AG20443 (cell line): ENCODE measurements at regions not wholly inside any gene's neighbourhood (a gene's known extent, or its start where the extent isn't known, plus 50 kb on each side); places are given as distances from the start of the nearest gene placed in this dataset.

ENCODE experiments used
- DNase-seq: peaks from one replicate; pipeline ENCODE4 v3.0.0; 2012; ENCODE audit warnings: low spot score, mixed read lengths

DNA sequence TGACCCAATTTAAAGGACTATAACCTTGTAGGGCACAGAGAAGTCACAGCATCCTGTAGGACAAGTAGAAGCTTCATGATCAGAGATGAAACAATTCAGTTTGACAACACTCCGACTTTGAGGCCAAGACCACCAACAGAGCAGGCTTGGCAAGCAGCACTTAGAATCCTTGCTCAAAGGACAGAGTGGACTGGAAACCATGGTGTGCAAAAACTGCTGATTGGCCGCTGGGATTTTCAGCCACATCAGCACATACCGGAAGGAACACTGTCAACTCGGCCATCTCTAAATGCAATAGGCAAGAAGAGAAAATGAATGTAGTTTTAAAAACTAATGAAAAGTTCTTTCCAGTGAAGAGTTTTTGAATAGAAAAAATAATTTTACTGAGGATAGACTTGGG, 92.0 kb upstream of the PRMT6 start:
- no peak for DNase-seq

DNA sequence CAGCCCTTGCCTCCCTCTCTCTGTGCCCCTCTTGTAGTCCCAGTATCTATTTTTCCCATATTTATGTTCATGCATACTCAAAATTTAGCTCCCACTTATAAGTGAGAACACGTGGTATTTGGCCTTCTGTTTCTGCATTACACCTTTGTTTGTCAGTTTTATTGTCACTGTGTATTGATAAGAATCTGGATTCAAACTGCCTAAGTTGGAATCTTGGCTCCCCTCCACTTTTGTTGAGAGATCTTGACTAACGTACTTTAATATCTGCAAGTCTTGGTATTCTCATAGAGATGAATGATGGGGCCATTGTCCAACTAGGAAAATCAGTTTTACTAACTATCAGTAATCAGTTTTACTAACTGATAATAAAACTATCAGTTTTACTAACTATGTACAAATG, 87.8 kb upstream of the PRMT6 start:
- DNase-seq: no peak

DNA sequence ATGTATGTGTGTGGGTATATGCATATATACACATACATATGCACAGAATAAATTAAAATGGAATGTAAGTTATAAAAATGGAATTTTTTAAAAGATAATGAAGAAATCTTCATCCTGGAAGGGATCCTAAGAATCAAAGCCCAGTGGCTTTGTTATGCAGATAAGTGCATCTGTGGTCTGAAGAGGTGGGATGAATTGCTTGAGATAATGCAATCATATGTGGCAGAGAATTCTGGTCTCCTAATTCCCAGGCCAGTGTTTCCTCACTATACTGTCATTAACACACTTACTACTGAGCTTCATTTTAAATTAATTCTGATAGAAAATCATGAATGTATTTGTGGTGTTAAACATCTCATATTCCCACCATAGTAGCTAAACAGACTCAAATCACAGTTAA, 86.7 kb upstream of the PRMT6 start:
- DNase-seq: no peak

DNA sequence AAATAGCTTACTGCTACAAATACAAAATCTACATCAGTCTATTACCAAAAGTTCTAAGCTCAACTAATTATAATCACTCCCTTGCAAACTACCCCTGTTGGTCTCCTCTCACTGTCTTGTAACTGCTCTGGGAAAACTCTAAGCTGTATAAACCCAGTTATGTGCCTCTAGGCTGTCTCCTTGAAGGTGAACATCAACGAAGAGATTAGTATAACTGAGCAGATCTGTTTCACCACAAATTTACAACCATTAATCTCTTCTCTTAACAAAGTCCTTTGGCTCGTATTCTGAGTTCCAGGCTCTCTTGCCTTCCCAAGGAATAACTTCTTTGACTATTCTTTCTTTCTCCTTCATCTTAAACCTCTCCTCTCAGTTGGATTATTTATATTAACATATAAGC, 84.4 kb upstream of the PRMT6 start:
- no peak for DNase-seq

DNA sequence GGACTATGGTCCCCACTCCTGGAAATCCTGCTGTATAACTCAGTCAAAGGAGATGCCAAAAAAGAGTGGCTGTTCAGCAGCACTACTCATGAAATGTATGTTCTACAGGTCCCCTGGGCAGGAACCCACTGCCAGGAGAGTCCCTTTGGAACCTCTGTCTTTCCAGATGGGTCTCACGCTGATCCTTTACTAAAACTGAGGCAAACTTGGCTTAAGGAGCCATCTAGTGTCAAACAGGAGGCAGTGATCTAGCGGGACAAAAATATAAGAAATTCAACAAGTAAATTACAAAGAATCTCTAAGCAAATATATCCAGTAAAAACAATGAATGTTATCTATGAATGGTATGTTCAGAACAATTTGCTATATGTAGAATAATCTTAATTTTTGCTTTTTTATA, 80.5 kb upstream of the PRMT6 start:
- no peak for DNase-seq

DNA sequence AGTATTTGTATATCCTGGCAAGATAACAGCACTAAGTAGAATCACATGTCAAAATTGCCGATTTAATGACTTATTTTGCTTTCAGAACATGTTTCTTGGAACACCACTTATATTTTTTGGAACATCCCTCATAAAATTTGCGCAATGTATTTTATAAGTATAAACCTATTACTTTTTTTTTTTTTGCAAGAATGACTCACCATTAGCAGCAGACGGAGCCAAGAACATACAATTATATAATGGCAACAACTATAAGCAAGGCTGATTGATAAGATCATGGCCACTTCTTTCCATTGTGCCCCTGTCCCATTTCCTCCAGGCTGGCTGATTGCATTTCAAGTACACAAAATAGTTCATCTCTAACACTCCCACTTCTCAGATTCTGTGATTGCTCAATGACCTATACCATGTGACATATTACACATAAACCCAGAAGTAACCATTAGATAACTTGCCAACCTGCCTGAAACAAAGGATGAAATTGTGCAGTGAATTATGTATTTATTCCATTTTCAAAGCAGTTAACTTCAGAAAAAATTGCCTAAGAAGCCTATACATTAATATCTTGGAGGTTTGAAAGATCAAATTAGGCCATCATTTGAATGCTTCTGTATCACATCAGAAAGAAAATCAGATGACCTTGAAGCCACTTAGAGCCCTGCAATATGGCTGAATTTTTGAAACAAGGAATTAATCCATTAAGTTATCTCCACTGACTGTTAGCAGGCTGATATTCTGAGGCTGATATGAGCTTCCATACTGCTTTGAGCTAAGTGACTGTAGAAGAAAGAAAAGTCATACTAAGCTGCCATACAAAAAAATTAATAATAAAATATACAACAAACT, 77.8 kb upstream of the PRMT6 start:
- no peak for DNase-seq

DNA sequence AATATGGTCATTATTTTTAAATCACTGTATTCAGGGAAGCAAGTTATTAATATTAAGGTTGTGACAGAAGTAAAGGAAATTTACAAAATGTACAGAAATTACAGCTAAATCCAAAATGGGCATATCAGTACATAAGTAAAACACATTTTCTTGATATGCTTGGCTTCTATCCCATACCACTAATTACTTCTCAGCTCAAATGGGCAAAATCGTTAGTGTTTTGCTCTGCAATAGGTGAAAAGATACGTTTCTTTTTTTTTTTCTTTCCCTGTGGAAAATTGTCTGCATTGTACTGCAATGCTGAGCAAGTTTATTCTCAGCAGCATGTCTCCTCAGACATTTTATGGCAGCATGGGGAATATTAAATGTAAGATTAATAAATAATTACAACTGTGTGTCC, 77.1 kb upstream of the PRMT6 start:
- DNase-seq: no peak

DNA sequence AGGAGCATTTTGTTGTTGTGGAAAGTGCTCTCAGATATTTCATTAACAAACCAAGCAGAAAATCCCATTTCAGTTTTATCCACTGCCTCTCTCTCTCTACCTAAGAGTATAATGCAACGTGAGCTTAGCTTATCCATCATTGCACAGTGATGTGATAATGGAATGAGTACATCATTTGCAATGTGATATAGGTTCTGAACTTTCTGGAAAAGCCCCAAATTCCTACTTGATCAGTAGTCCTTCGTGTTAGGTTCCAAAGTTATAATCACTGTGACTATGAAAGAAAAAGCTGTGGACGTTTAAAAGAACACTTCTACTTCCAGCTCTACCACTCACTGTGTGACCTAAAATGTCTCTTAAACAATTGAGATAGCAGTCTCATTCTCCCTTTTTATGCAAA, 76.4 kb upstream of the PRMT6 start:
- no peak for DNase-seq

DNA sequence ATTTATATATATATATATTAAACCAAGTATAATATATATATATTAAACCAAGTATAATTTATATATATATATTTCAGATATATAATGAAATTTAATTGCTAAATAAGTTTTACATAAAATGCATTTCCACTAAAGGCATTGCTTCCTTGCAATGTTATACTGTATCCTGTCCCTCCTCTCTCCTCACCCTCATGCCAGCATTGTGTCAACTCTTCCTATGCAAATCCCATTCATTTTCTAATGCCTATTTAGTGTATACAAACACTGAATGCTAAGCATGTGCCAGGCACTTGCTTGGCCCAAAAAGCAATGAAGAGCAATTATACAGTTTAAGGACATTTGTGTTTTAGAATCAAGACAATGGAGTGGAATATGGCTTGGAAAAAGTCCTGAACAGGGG, 71.7 kb upstream of the PRMT6 start:
- no peak for DNase-seq

DNA sequence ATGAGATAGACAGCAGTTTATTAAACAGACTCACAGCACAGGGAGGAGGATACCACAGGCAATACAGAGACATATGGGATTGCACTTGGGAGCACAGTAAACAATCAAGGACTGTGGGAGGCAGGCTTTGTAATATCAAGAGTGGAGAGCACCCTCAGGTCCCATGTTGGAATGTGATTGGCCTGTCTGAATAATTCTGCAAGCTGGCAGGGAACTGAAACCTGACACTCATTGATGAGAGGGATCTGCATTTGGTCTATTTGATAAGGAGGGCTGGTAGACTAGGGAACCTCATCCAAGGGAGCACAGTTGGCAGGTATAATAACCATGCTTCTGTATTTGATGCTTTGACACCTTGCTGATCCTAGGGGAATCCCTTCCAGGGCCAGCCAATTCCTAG, 69.9 kb upstream of the PRMT6 start:
- no peak for DNase-seq

DNA sequence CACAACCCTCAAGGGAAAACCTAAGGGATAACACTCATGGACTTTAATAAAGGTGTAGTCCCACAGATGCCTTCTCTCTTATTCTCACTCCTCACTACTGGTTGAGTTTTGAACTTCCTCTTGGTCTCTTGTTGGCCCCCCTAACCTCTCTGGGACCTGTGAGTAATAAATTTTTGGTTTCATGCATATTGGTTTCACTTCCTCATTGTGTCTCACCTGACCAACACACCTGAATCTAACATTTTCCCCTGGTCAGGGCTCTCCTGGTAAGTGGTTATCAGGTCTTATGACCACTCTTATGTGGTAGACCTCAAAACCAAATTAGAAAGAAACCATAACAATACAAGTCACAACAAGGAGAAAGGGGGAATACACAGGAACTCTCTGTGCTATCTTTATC, 60.5 kb upstream of the PRMT6 start:
- DNase-seq: no peak

DNA sequence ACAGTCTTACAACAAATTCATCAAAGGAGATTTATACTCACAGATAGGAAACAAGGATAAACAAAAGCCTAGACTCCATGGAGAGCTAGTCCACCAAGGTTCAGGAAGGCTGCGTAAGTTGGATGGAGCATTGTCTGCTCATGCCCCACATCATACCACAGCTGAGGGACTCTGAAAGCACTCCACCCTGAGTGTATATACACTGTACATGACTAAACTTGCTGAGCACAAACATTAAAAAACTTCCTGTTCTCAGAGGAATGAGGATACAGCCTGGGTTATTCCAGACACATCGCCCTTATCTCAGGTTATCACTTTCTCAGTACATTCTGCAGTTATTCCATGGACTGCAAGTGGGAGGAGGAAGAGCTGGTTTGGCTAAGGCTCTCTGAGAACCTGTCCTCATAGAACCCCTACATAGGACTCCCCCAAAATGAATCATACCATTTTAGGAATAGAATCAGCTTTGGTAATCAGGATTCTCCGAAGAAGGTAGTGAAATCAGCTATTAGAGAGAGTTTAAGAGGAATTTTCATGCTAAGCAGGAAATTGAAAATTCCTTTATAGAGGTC, 58.0 kb upstream of the PRMT6 start:
- DNase-seq: no peak

DNA sequence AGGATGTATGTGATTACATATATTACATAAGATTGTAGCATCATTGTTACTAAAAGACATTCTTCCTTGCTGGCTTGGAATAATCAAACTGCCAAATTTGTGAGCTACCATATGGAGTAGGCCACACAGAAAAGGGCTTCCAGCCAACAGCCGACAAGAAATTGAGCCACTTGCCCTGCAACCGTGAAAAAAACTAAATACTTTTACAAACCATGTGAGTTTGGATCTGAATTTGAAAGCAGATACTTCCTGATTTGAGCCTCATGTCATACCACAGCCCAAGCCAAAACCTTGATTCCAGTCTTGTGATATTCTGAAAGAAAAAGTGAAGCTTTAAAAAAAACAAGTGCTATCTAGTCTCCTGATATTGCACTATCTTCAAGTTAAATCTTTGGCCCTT, 55.6 kb upstream of the PRMT6 start:
- peak; percentile 11 for DNase-seq

DNA sequence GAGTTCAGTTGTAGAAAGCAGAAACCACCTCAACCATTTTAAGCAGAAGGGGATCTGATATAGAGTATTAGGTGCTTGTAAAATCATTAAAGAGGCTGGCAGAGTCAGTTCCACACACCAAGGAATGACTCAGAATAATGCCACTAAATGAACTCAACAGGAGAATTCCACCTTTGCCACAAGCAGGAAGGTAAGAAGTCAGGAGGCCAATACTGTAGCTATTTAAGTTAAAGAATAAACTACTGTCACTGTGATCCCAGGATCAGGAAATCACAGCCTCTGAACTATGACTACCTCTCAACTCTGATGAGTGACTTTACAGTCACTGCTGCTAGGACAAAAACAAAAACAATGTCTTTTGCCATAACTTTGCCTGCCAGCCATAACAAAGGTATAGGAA, 52.5 kb upstream of the PRMT6 start:
- DNase-seq: no peak

DNA sequence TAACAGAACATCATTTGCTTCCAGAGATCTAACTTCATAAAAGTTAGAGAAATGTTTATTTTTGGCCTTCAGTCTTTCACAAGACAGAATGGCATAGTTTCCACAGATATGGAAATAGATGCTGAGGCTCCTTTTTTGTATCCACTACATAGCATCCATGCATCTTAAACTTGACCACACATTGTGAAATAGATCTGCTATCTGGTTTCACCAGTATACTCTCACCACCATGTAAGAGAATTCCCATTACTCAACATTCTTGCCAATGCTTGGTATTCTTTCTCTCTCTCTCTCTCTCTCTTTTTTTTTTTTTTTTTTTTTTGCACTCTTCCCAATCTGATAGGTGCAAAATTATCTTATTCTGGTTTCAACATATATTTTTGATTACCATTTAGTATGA, 52.1 kb upstream of the PRMT6 start:
- no peak for DNase-seq
